EH (cell line): ENCODE measurements at regions not wholly inside any gene's neighbourhood (a gene's known extent, or its start where the extent isn't known, plus 50 kb on each side); places are given as distances from the start of the nearest gene placed in this dataset.

ENCODE experiments used
- DNase-seq: peaks from one replicate; pipeline ENCODE4 v3.0.0-alpha.2; 2015; ENCODE audit warnings: low read depth

GRCh38 chr14:26995301-26995700 lies 397.5 kb upstream of the NOVA1 start:
- DNase-seq: no peak

GRCh38 chr14:26996246-26996645 lies 398.4 kb upstream of the NOVA1 start:
- DNase-seq: no peak

- DNase-seq: no peak
These were observed 404.3 kb upstream of the NOVA1 start for GRCh38 chr14:27002179-27002578.

- DNase-seq: no peak
These were observed 408.7 kb upstream of the NOVA1 start for GRCh38 chr14:27006570-27006969.

GRCh38 chr14:27008187-27008586 lies 410.4 kb upstream of the NOVA1 start:
- no peak for DNase-seq

- DNase-seq: no peak
These were observed 414.8 kb upstream of the NOVA1 start for GRCh38 chr14:27012641-27013040.

GRCh38 chr14:27013678-27014077 lies 415.8 kb upstream of the NOVA1 start:
- no peak for DNase-seq

GRCh38 chr14:27015065-27015464 lies 417.2 kb upstream of the NOVA1 start:
- no peak for DNase-seq

- no peak for DNase-seq
These were observed 427.8 kb upstream of the NOVA1 start for GRCh38 chr14:27025648-27026047.

GRCh38 chr14:27026097-27026496 lies 428.3 kb upstream of the NOVA1 start:
- DNase-seq: no peak

- no peak for DNase-seq
These were observed 442.7 kb upstream of the NOVA1 start for GRCh38 chr14:27040552-27040951.

- DNase-seq: no peak
These were observed 451.9 kb upstream of the NOVA1 start for GRCh38 chr14:27049701-27050100.

- no peak for DNase-seq
These were observed 452.4 kb upstream of the NOVA1 start for GRCh38 chr14:27050208-27050607.

- no peak for DNase-seq
These were observed 458.8 kb upstream of the NOVA1 start for GRCh38 chr14:27056586-27056985.

- DNase-seq: no peak
These were observed 463.5 kb upstream of the NOVA1 start for GRCh38 chr14:27061299-27061698.

- DNase-seq: no peak
These were observed 466.1 kb upstream of the NOVA1 start for GRCh38 chr14:27063959-27064358.

- no peak for DNase-seq
These were observed 468.1 kb upstream of the NOVA1 start for GRCh38 chr14:27065886-27066285.

- no peak for DNase-seq
These were observed 470.1 kb upstream of the NOVA1 start for GRCh38 chr14:27067961-27068360.

- no peak for DNase-seq
These were observed 474.8 kb upstream of the NOVA1 start for GRCh38 chr14:27072589-27072988.

- DNase-seq: no peak
These were observed 477.7 kb upstream of the NOVA1 start for GRCh38 chr14:27075503-27075902.

GRCh38 chr14:27077214-27077613 lies 479.4 kb upstream of the NOVA1 start:
- DNase-seq: no peak

- no peak for DNase-seq
These were observed 479.9 kb upstream of the NOVA1 start for GRCh38 chr14:27077710-27078109.

- no peak for DNase-seq
These were observed 480.4 kb upstream of the NOVA1 start for GRCh38 chr14:27078191-27078590.

- no peak for DNase-seq
These were observed 481.9 kb upstream of the NOVA1 start for GRCh38 chr14:27079716-27080115.

- DNase-seq: no peak
These were observed 487.7 kb upstream of the NOVA1 start for GRCh38 chr14:27085500-27085899.
